NCI-H187 (cell line): ENCODE measurements at regions not wholly inside any gene's neighbourhood (a gene's known extent, or its start where the extent isn't known, plus 50 kb on each side); places are given as distances from the start of the nearest gene placed in this dataset.

Experiments
- DNase-seq, 2 experiments: peaks; one replicate each; lab custom pipeline; 2025; lab: John Stamatoyannopoulos, UW

- DNase-seq = no peak
These were observed 87.1 kb downstream of the ADRB2 start for GRCh38 chr5:148913493-148913892.

- no peak for DNase-seq
These were observed 87.6 kb downstream of the ADRB2 start for GRCh38 chr5:148913985-148914431.

- DNase-seq = no peak
These were observed 88.9 kb downstream of the ADRB2 start for GRCh38 chr5:148915224-148915817.

- no peak for DNase-seq
These were observed 94.4 kb downstream of the ADRB2 start for GRCh38 chr5:148920646-148921288.

- no peak for DNase-seq
These were observed 94.9 kb downstream of the ADRB2 start for GRCh38 chr5:148921350-148921749.

- no peak for DNase-seq
These were observed 96.2 kb downstream of the ADRB2 start for GRCh38 chr5:148922606-148923005.

GRCh38 chr5:148923023-148923422 is 96.6 kb downstream of the ADRB2 start:
- DNase-seq = no peak

- DNase-seq = no peak
These were observed 98.4 kb downstream of the ADRB2 start for GRCh38 chr5:148924817-148925216.

- no peak for DNase-seq
These were observed 99.8 kb downstream of the ADRB2 start for GRCh38 chr5:148926207-148926606.

GRCh38 chr5:148927307-148927946 is 101.0 kb downstream of the ADRB2 start:
- DNase-seq = no peak

GRCh38 chr5:148928141-148928540 is 101.7 kb downstream of the ADRB2 start:
- DNase-seq = no peak

- DNase-seq = no peak
These were observed 105.1 kb downstream of the ADRB2 start for GRCh38 chr5:148931453-148932057.

GRCh38 chr5:148932355-148932935 is 106.0 kb downstream of the ADRB2 start:
- DNase-seq = no peak

- no peak for DNase-seq
These were observed 107.6 kb downstream of the ADRB2 start for GRCh38 chr5:148933903-148934432.

- DNase-seq = no peak
These were observed 108.5 kb downstream of the ADRB2 start for GRCh38 chr5:148934895-148935400.

- no peak for DNase-seq
These were observed 110.8 kb downstream of the ADRB2 start for GRCh38 chr5:148937239-148937638.

- DNase-seq = no peak
These were observed 111.6 kb downstream of the ADRB2 start for GRCh38 chr5:148937830-148938521.

- DNase-seq = no peak
These were observed 112.1 kb downstream of the ADRB2 start for GRCh38 chr5:148938522-148938882.

GRCh38 chr5:148939676-148940075 is 113.3 kb downstream of the ADRB2 start:
- no peak for DNase-seq

GRCh38 chr5:148941810-148942209 is 115.4 kb downstream of the ADRB2 start:
- no peak for DNase-seq

GRCh38 chr5:148949841-148950470 is 112.9 kb downstream of the SH3TC2 start:
- DNase-seq = no peak
